ENCODE measurements at regions not wholly inside any gene's neighbourhood (a gene's known extent, or its start where the extent isn't known, plus 50 kb on each side); places are given as distances from the start of the nearest gene placed in this dataset.

- TF ChIP-seq CTCF (conservative IDR thresholded peaks at IDR 0.05; ENCODE audit: low read depth, low read length) (no peak), EZH2 (IDR thresholded peaks at IDR 0.05; ENCODE audit: borderline replicate concordance, low read depth, low read length, poor library complexity, severe bottlenecking) (no peak)
Measured at GRCh38 chr2:187935126-187935525, 356.5 kb upstream of the GULP1 start.

Data from A673 (cell line).